ENCODE measurements at regions not wholly inside any gene's neighbourhood (a gene's known extent, or its start where the extent isn't known, plus 50 kb on each side); places are given as distances from the start of the nearest gene placed in this dataset.

DNA sequence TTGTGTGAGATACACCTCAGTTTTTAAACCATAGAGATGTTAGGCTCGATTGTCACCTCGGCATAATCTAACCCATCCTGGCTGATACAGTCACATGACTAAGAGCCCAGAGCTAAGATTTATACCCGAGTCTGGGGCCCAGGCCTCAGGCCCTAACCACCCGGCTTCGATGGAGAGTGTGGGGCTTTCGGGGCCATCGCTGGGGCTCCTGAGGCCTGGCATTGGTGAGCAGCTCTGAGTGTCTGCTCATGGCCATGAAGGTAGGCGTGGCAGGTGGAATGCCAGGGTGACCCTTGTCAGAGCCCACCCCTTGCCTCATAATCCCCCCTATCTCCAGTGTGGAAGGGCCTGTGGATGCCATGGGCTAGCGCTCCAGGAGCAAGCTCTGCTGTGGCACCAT lies 164.3 kb downstream of the BMP7 start:
- H3K9me3 ChIP-seq (ENCODE audit: low read length): no peaks in the 10 kb centered on the region
- no peaks in the 10 kb centered on the region for H3K36me3 ChIP-seq (ENCODE audit: low read depth, low read length)
- intact Hi-C loops (cut with micrococcal nuclease): no loop called here
- no peaks in the 10 kb centered on the region for H3K4me1 ChIP-seq (ENCODE audit: insufficient read depth, low read length)
- no TSS peak for BruUV-seq (replicated peaks)
- ChIA-PET CTCF (no interaction called here), POLR2A (ENCODE audit: unreplicated experiment) (no interaction called here)
- no peak overlapping the region for H2AFZ ChIP-seq (ENCODE audit: low read length)
- no peak overlapping the region for H3K4me2 ChIP-seq (ENCODE audit: low read length)
- peaks cover 84% of the 10 kb centered on the region for H3K27me3 ChIP-seq (ENCODE audit: low read length)
- H3K9me2 ChIP-seq (replicated peaks; ENCODE audit: low read length): no peaks in the 10 kb centered on the region
- H3K27ac ChIP-seq (ENCODE audit: low read length): no peak overlapping the region
- ATAC-seq: no peak
- H4K20me1 ChIP-seq (ENCODE audit: low read length): no peaks in the 10 kb centered on the region
- H3K9ac ChIP-seq (ENCODE audit: low read length): no peak overlapping the region
- TF ChIP-seq, protein P1, sequence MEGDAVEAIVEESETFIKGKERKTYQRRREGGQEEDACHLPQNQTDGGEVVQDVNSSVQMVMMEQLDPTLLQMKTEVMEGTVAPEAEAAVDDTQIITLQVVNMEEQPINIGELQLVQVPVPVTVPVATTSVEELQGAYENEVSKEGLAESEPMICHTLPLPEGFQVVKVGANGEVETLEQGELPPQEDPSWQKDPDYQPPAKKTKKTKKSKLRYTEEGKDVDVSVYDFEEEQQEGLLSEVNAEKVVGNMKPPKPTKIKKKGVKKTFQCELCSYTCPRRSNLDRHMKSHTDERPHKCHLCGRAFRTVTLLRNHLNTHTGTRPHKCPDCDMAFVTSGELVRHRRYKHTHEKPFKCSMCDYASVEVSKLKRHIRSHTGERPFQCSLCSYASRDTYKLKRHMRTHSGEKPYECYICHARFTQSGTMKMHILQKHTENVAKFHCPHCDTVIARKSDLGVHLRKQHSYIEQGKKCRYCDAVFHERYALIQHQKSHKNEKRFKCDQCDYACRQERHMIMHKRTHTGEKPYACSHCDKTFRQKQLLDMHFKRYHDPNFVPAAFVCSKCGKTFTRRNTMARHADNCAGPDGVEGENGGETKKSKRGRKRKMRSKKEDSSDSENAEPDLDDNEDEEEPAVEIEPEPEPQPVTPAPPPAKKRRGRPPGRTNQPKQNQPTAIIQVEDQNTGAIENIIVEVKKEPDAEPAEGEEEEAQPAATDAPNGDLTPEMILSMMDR (conservative IDR thresholded peaks at IDR 0.05; ENCODE audit: low read depth, low read length): no peak
- TF ChIP-seq EZH2 (IDR thresholded peaks at IDR 0.05; ENCODE audit: low read length, unreplicated experiment) (no peak), EZH2phosphoT487 (IDR thresholded peaks at IDR 0.05; ENCODE audit: borderline replicate concordance, low read length) (no peak)
- H3K4me3 ChIP-seq (ENCODE audit: low read length): no peak overlapping the region
- DNase-seq: no peak
- H3F3A ChIP-seq (ENCODE audit: low read length, unreplicated experiment): no peaks in the 10 kb centered on the region
- H3K79me2 ChIP-seq (ENCODE audit: low read length): no peaks in the 10 kb centered on the region

DNA sequence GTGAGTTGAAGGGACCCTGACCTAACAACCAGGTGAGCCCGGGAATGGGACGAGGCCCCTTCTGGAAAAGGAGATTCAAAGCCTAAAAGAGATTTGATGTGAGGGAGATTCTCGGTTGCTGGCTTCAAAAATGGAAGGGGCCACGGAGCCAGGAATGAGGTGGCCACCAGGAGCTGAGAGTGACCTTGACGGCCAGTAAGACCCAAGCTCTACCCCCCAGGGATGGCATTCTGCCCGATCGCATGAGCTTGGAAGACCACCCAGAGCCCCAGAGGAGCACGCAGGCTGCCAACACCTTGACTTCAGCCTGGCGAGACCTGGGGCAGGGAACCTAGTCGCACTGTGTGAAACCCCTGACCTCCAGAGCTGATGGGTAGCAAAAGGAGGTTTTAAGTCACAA lies 163.9 kb downstream of the BMP7 start:
- no peak overlapping the region for H2AFZ ChIP-seq (ENCODE audit: low read length)
- POLR2A ChIA-PET (ENCODE audit: unreplicated experiment): no interaction called here
- CTCF ChIA-PET: no interaction called here
- H3K9me3 ChIP-seq (ENCODE audit: low read length): no peaks in the 10 kb centered on the region
- BruUV-seq (replicated peaks): no TSS peak
- H3K4me2 ChIP-seq (ENCODE audit: low read length): no peak overlapping the region
- H3K79me2 ChIP-seq (ENCODE audit: low read length): no peaks in the 10 kb centered on the region
- no peak overlapping the region for H3K4me3 ChIP-seq (ENCODE audit: low read length)
- intact Hi-C loops (cut with micrococcal nuclease): no loop called here
- peaks cover 81% of the 10 kb centered on the region for H3K27me3 ChIP-seq (ENCODE audit: low read length)
- DNase-seq (no peak), ATAC-seq (no peak)
- H3K4me1 ChIP-seq (ENCODE audit: insufficient read depth, low read length): no peaks in the 10 kb centered on the region
- no peak overlapping the region for H3K27ac ChIP-seq (ENCODE audit: low read length)
- no peaks in the 10 kb centered on the region for H3F3A ChIP-seq (ENCODE audit: low read length, unreplicated experiment)
- no peaks in the 10 kb centered on the region for H3K9me2 ChIP-seq (replicated peaks; ENCODE audit: low read length)
- H3K36me3 ChIP-seq (ENCODE audit: low read depth, low read length): no peaks in the 10 kb centered on the region
- no peaks in the 10 kb centered on the region for H4K20me1 ChIP-seq (ENCODE audit: low read length)
- H3K9ac ChIP-seq (ENCODE audit: low read length): no peak overlapping the region
- TF ChIP-seq, protein P1 (conservative IDR thresholded peaks at IDR 0.05; ENCODE audit: low read depth, low read length): no peak
- TF ChIP-seq EZH2phosphoT487 (IDR thresholded peaks at IDR 0.05; ENCODE audit: borderline replicate concordance, low read length) (no peak), EZH2 (IDR thresholded peaks at IDR 0.05; ENCODE audit: low read length, unreplicated experiment) (no peak)

DNA sequence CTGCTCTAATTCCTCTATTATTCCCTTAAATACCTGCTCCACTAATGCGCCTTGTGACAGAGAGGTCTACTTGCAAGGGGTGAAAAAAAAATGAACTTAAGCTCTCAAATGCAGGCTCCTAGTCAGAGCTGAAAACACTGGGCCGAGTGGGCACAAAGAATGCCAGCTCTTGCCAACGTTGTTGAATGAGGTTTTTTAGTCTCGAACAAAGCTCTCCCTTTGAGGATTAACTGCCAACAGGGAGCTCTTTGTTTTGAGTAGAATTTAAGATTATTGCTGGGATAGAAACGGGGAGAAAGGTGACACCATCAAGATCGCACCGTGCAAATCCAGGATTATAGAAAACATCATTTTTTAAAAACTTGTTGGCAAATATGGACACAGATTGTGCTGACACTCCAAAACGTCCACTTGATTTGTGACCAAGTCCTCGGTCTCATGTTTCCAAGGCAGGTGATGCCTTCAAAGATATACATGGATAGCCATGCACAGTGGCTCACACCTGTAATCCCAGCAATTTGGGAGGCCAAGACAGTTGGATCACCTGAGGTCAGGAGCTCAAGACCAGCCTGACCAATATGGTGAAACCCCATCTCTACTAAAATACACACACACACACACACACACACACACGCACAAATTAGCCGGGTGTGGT lies 163.2 kb downstream of the BMP7 start:
- no TSS peak for BruUV-seq (replicated peaks)
- Histone ChIP-seq H3K27ac (ENCODE audit: low read length) (no peak overlapping the region), H3K27me3 (ENCODE audit: low read length) (peaks cover 75% of the 10 kb centered on the region), H3K4me2 (ENCODE audit: low read length) (no peak overlapping the region), H3K4me1 (ENCODE audit: insufficient read depth, low read length) (no peaks in the 10 kb centered on the region), H3K36me3 (ENCODE audit: low read depth, low read length) (no peaks in the 10 kb centered on the region), H3K9me2 (replicated peaks; ENCODE audit: low read length) (no peaks in the 10 kb centered on the region), H3F3A (ENCODE audit: low read length, unreplicated experiment) (no peaks in the 10 kb centered on the region), H3K9ac (ENCODE audit: low read length) (no peak overlapping the region), H4K20me1 (ENCODE audit: low read length) (no peaks in the 10 kb centered on the region), H2AFZ (ENCODE audit: low read length) (no peak overlapping the region), H3K9me3 (ENCODE audit: low read length) (no peaks in the 10 kb centered on the region), H3K79me2 (ENCODE audit: low read length) (no peaks in the 10 kb centered on the region), H3K4me3 (ENCODE audit: low read length) (no peak overlapping the region)
- TF ChIP-seq EZH2phosphoT487 (IDR thresholded peaks at IDR 0.05; ENCODE audit: borderline replicate concordance, low read length): no peak
- TF ChIP-seq, protein P1 (conservative IDR thresholded peaks at IDR 0.05; ENCODE audit: low read depth, low read length): no peak
- TF ChIP-seq EZH2 (IDR thresholded peaks at IDR 0.05; ENCODE audit: low read length, unreplicated experiment): no peak
- CTCF ChIA-PET: no interaction called here
- intact Hi-C loops (cut with micrococcal nuclease): no loop called here
- ATAC-seq: no peak
- DNase-seq: no peak
- POLR2A ChIA-PET (ENCODE audit: unreplicated experiment): no interaction called here

Data from PC-3 (cell line).